IMR-90 (cell line): ENCODE measurements at regions not wholly inside any gene's neighbourhood (a gene's known extent, or its start where the extent isn't known, plus 50 kb on each side); places are given as distances from the start of the nearest gene placed in this dataset.

Experiments
- ATAC-seq: fragments of 200-7000 bp; cut with Tn5 transposase; 2 replicates; pipeline ENCODE4 v1.9.1; 2020; ENCODE audit warnings: low read depth, mild to moderate bottlenecking, moderate library complexity
- BruUV-seq: library from RNA; stranded (reverse); fragments of 400-500 nt; replicated peaks from 2 replicates; lab custom pipeline; 2021; lab: Mats Ljungman, UMichigan
- CTCF ChIA-PET: fragments of 300-600 bp; formaldehyde crosslinking; extraction: SDS; loops from one replicate; lab custom pipeline; 2021; ENCODE audit warnings: antibody characterized with exemption; lab: Yijun Ruan, JAX
- POLR2A ChIA-PET: fragments of 300-600 bp; sonication (Branson Sonifier 250); formaldehyde crosslinking; loops from one replicate; lab custom pipeline; 2022; ENCODE audit warnings: antibody characterized with exemption; ENCODE audit not compliant: unreplicated experiment; lab: Charles Lee
- DNase-seq: peaks from one replicate; pipeline ENCODE4 v3.0.0; 2013
- H2AFZ ChIP-seq: replicated peaks from 2 replicates; pipeline ENCODE3; 2013; ENCODE audit warnings: low read length, mild to moderate bottlenecking; ENCODE audit not compliant: poor library complexity
- H2AK5ac ChIP-seq: 2 replicates; pipeline ENCODE4 v1.6.1; 2013; ENCODE audit warnings: low read depth, low read length, inconsistent platforms
- H2AK9ac ChIP-seq: replicated peaks from 2 replicates; pipeline ENCODE3; 2013; ENCODE audit warnings: mild to moderate bottlenecking, low read depth, low read length, moderate library complexity; ENCODE audit not compliant: poor library complexity
- H2BK120ac ChIP-seq: 2 replicates; pipeline ENCODE4 v1.6.1; 2013; ENCODE audit warnings: low read depth, low read length, inconsistent platforms
- H2BK15ac ChIP-seq: 3 replicates; pipeline ENCODE4 v1.6.1; 2013; ENCODE audit warnings: low read depth, low read length, inconsistent platforms
- H2BK20ac ChIP-seq: 2 replicates; pipeline ENCODE4 v1.6.1; 2013; ENCODE audit warnings: low read depth, mild to moderate bottlenecking, inconsistent platforms, low read length, moderate library complexity
- H2BK5ac ChIP-seq: 2 replicates; pipeline ENCODE4 v1.6.1; 2013; ENCODE audit warnings: mild to moderate bottlenecking, low read depth, low read length, inconsistent platforms; ENCODE audit not compliant: poor library complexity, severe bottlenecking
- H3K14ac ChIP-seq: replicated peaks from 2 replicates; pipeline ENCODE4 v1.6.1; 2013; ENCODE audit warnings: low read depth, low read length, inconsistent platforms
- H3K18ac ChIP-seq: 2 replicates; pipeline ENCODE4 v1.6.1; 2013; ENCODE audit warnings: low read depth, low read length, control low read depth
- H3K23ac ChIP-seq: 2 replicates; pipeline ENCODE4 v1.6.1; 2013; ENCODE audit warnings: low read depth, low read length, inconsistent platforms
- H3K27ac ChIP-seq: 2 replicates; pipeline ENCODE4 v1.5.1; 2013; ENCODE audit warnings: mild to moderate bottlenecking, control low read depth, low read length; ENCODE audit not compliant: insufficient read depth
- H3K27me3 ChIP-seq: 2 replicates; pipeline ENCODE4 v1.6.1; 2013; ENCODE audit warnings: low read length; ENCODE audit not compliant: control insufficient read depth, insufficient read depth
- H3K36me3 ChIP-seq: 2 replicates; pipeline ENCODE4 v1.6.1; 2013; ENCODE audit warnings: low read length, mixed read lengths; ENCODE audit not compliant: control insufficient read depth, insufficient read depth
- H3K4ac ChIP-seq: 2 replicates; pipeline ENCODE4 v1.6.1; 2013; ENCODE audit warnings: low read depth, low read length, inconsistent platforms
- H3K4me1 ChIP-seq: 2 replicates; pipeline ENCODE4 v1.6.1; 2013; ENCODE audit warnings: low read length, mixed read lengths; ENCODE audit not compliant: control insufficient read depth, insufficient read depth
- H3K4me2 ChIP-seq: 2 replicates; pipeline ENCODE4 v1.6.1; 2013; ENCODE audit warnings: low read depth, mild to moderate bottlenecking, control low read depth, low read length, moderate library complexity
- H3K4me3 ChIP-seq: 2 replicates; pipeline ENCODE4 v1.5.1; 2013; ENCODE audit warnings: low read depth, mild to moderate bottlenecking, control low read depth, low read length, moderate library complexity; ENCODE audit not compliant: insufficient read depth
- H3K56ac ChIP-seq: 2 replicates; pipeline ENCODE4 v1.6.1; 2013; ENCODE audit warnings: low read length, inconsistent platforms; ENCODE audit not compliant: insufficient read depth; ENCODE audit errors: extremely low read depth
- H3K79me1 ChIP-seq, 2 experiments: 2 replicates each; pipeline ENCODE4 v1.6.1; 2013; ENCODE audit warnings: low read length in 2 of 2, inconsistent platforms in 1 of 2, low read depth in 1 of 2
- H3K9ac ChIP-seq: 2 replicates; pipeline ENCODE4 v1.6.1; 2013; ENCODE audit warnings: low read depth, low read length, control low read depth
- H3K9me1 ChIP-seq: 2 replicates; pipeline ENCODE4 v1.6.1; 2013; ENCODE audit warnings: low read length, inconsistent platforms; ENCODE audit not compliant: insufficient read depth
- H3K9me3 ChIP-seq: 2 replicates; pipeline ENCODE4 v1.6.1; 2013; ENCODE audit warnings: low read length; ENCODE audit not compliant: control insufficient read depth, insufficient read depth
- H4K20me1 ChIP-seq: 2 replicates; pipeline ENCODE4 v1.6.1; 2013; ENCODE audit warnings: low read length, inconsistent platforms; ENCODE audit not compliant: insufficient read depth
- H4K5ac ChIP-seq: 2 replicates; pipeline ENCODE4 v1.6.1; 2013; ENCODE audit warnings: mild to moderate bottlenecking, low read depth, low read length, control low read depth
- H4K8ac ChIP-seq, 2 experiments: 2 replicates each; pipeline ENCODE4 v1.6.1; 2013; ENCODE audit warnings: low read depth in 2 of 2, low read length in 2 of 2, control low read depth in 1 of 2, inconsistent platforms in 1 of 2
- H4K91ac ChIP-seq: 2 replicates; pipeline ENCODE4 v1.6.1; 2013; ENCODE audit warnings: low read depth, low read length, inconsistent platforms; ENCODE audit not compliant: insufficient read depth
- CHD1 ChIP-seq: IDR thresholded peaks from 2 replicates; pipeline ENCODE4 v1.6.1; 2012; ENCODE audit warnings: low read depth, low read length, improper control_type of control experiment
- MAFK ChIP-seq: IDR thresholded peaks from 2 replicates; pipeline ENCODE4 v1.6.1; 2012; ENCODE audit warnings: low read depth, low read length, improper control_type of control experiment
- MXI1 ChIP-seq: IDR thresholded peaks from 2 replicates; pipeline ENCODE4 v1.6.1; 2012; ENCODE audit warnings: low read depth, mild to moderate bottlenecking, low read length, moderate library complexity, borderline replicate concordance
- POLR2A ChIP-seq: IDR thresholded peaks from 2 replicates; pipeline ENCODE4 v1.6.1; 2012; ENCODE audit warnings: mild to moderate bottlenecking, low read depth, low read length
- RAD21 ChIP-seq: IDR thresholded peaks from 2 replicates; pipeline ENCODE4 v1.6.1; 2012; ENCODE audit warnings: low read length, improper control_type of control experiment
- SMC3 ChIP-seq: fragments of 150-350 bp; IDR thresholded peaks from 2 replicates; pipeline ENCODE4 v1.6.1; 2016; ENCODE audit warnings: low read depth, mild to moderate bottlenecking, antibody characterized with exemption, low read length, moderate library complexity
- dilution Hi-C: fragments of 300-500 bp; cut with HindIII; formaldehyde crosslinking; loops from one replicate; pipeline ENCODE4 v1.14.3; 2018; ENCODE audit warnings: low sequenced_read_pairs; ENCODE audit not compliant: unreplicated experiment
- in situ Hi-C: fragments of 300-500 bp; cut with MboI; formaldehyde crosslinking; loops from 3 replicates; pipeline ENCODE4 v1.14.3; 2019; ENCODE audit warnings: low sequenced_read_pairs, inconsistent platforms, mixed read lengths
- intact Hi-C: fragments of 100-400 bp; cut with micrococcal nuclease; formaldehyde crosslinking; loops from 2 replicates; pipeline ENCODE4 v1.10.0; 2022
- TF ChIP-seq, protein P1 (sequence below): fragments of 150-350 bp; IDR thresholded peaks from 2 replicates; pipeline ENCODE4 v1.6.1; 2016; ENCODE audit warnings: low read depth, mild to moderate bottlenecking, low read length, moderate library complexity, borderline replicate concordance

DNA sequence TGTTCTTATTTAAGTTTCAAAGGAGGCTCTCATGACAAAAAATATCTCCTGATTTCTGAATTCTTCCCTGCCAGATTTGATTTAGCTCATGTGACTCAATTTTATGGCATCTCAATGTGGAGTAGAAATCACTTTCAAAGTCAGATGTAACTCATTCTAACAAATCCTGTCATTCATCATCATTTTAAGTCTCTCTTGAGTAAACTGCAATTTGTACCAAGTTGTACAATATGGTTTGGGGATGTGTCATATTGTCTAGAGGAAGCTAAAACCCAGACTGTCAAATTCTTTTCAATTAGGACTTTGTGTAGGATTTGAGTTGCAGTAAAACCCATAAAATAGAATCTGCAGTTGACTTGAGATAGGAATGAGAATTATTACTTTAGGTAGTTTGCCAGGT is 2101.0 kb downstream of the NCAM2 start:
- H2BK5ac ChIP-seq = no peak overlapping the region
- in situ Hi-C loops (no loop called here), dilution Hi-C loops (no loop called here), intact Hi-C loops (no loop called here)
- no peak overlapping the region for H2AK5ac ChIP-seq
- H3K9ac ChIP-seq = no peak overlapping the region
- H3K4me3 ChIP-seq = no peak overlapping the region
- TF ChIP-seq POLR2A = no peak
- no peak for TF ChIP-seq MAFK
- TF ChIP-seq MXI1 = no peak
- TF ChIP-seq, protein P1, sequence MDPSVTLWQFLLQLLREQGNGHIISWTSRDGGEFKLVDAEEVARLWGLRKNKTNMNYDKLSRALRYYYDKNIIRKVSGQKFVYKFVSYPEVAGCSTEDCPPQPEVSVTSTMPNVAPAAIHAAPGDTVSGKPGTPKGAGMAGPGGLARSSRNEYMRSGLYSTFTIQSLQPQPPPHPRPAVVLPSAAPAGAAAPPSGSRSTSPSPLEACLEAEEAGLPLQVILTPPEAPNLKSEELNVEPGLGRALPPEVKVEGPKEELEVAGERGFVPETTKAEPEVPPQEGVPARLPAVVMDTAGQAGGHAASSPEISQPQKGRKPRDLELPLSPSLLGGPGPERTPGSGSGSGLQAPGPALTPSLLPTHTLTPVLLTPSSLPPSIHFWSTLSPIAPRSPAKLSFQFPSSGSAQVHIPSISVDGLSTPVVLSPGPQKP = no peak
- no peak for TF ChIP-seq SMC3
- no peak for TF ChIP-seq RAD21
- no peak for TF ChIP-seq CHD1
- H3K9me3 ChIP-seq = peaks cover 12% of the 10 kb centered on the region; the same call in 1 of the 2 replicates
- no peak for DNase-seq
- H3K56ac ChIP-seq = no peak overlapping the region
- no peak overlapping the region for H3K4ac ChIP-seq
- H2BK120ac ChIP-seq = no peak overlapping the region
- H3K14ac ChIP-seq = no peak overlapping the region
- no peak overlapping the region for H3K23ac ChIP-seq
- H2BK20ac ChIP-seq = no peak overlapping the region
- no peaks in the 10 kb centered on the region for H3K79me1 ChIP-seq
- no peak overlapping the region for H2AFZ ChIP-seq
- H2AK9ac ChIP-seq = no peak overlapping the region
- no peaks in the 10 kb centered on the region for H3K9me1 ChIP-seq
- no peak overlapping the region for H4K8ac ChIP-seq
- H4K5ac ChIP-seq = no peak overlapping the region
- no peak overlapping the region for H2BK15ac ChIP-seq
- POLR2A ChIA-PET = interaction anchor here (0.6 kb wide), 1 partner anchor 886 kb away, joined by 7 read pairs; no protein-coding TSS in a partner anchor
- H3K4me1 ChIP-seq = no peaks in the 10 kb centered on the region
- ATAC-seq = no peak
- CTCF ChIA-PET = no interaction called here
- H3K18ac ChIP-seq = no peak overlapping the region
- H3K36me3 ChIP-seq = no peaks in the 10 kb centered on the region
- no peak overlapping the region for H3K27ac ChIP-seq
- BruUV-seq = no TSS peak
- no peak overlapping the region for H3K4me2 ChIP-seq
- no peak overlapping the region for H4K91ac ChIP-seq
- H3K27me3 ChIP-seq = no peaks in the 10 kb centered on the region
- H4K20me1 ChIP-seq = no peaks in the 10 kb centered on the region
